ENCODE measurements at regions not wholly inside any gene's neighbourhood (a gene's known extent, or its start where the extent isn't known, plus 50 kb on each side); places are given as distances from the start of the nearest gene placed in this dataset.
"Not testable (repeated sequence)": the region's sequence is repeated elsewhere in the genome, so short reads cannot be mapped to it uniquely, and the experiment has no call there.

DNA sequence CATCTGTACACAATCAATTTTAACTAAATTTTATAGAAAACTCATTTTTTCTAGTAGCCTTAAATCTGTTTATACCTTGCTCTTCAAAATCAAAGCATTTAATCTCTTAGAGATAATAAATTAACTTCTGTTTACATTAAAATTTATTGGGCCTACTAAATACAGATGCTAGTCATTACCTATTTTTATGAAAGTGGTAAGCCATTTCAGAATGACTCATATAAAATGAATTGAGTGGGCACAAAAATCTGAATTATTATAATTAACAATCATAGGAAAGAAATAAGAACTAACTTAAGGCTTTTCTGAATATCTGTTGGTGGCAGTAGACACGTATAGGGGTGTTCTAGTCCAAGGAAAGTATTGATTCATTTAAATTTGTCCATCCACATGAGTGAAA, 157.9 kb downstream of the KCNJ2 start:
- no peak for DNase-seq

DNA sequence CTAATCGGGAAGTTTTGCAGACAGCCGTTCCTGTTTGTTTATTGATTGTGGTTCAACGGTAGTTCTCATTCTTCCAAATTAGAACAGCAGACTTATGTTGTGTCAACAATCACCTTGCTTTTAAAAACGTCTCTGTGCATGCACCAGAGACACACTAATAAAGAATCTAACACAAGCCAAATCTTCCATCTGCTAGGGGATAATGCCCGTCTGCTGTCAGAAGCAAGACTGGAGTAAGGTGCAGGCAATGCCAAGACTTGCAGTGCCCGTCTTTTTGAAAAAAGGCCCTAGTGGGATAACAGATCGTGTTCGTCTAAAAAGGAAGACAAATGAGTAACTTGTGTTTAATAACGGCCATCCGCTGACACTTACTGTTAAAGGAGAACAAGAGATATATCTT, 158.4 kb downstream of the KCNJ2 start:
- peak; percentile 97 for DNase-seq

DNA sequence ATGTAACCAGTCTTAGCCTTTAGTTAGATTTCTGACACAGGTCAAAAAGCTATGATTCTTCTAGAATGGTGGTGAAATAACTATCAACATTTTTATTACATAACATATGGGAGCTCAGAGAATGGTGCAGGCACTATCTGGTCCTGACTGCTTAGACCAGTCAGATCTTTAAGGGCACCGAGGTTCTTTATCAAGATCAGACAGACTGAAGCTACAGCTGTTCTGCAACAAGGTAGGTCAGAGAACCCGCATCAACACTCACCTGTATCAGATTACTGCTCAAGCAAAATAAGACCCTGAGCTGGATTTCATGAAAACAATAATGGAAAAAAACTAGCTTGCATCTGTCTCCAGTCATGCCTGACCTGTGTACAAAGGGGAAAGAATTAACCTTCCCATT, 160.4 kb downstream of the KCNJ2 start:
- peak; percentile 96 for DNase-seq

DNA sequence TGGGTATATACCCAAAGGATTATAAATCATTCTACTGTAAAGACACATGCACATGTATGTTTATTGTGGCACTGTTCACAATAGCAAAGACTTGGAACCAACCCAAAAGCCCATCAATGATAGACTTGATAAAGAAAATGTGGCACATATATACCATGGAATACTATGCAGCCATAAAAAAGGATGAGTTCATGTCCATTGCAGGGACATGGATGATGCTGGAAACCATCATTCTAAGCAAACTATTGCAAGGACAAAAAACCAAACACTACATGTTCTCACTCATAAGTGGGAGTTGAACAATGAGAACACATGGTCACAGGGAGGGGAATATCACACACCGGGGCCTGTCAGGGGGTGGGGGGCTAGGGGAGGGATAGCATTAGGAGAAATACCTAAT, 161.7 kb downstream of the KCNJ2 start:
- not testable (repeated sequence) for DNase-seq

DNA sequence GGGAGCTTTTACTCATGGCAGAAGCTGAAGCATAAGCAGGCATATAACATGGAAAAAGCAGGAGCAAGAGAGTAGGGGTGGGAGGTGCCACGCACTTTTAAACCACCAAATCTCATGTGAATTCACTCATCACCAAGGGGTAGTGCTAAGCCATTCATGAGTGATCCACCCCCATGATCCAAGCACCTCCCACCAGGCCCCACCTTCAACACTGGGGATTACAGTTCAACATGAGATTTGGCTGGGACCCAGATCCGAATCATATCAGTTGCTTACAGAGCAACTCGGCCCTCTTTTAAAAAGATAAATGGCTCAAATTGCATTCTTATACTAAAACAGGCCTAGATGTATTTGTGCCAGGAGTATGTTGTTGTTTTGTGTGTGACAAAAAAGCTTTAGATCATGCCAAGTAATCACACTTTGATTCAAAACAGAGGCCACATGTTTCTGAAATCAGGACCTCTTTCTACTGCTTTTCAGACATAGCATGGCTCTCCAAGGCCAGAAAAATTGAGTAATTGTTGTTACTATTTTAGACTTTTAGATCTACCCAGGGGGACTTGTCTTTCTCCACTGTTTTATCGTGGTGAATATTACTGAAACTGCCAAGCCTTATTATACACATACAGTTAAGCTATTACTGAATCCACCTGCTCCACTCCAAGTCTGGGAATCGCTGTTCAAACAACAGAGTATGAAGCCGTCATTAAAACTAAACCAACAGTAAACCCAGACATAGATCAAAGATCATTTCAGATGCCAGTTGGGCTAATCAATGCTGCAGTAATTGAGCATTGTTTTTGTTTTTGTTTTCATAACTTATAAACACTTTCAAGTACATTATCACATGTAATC, 163.3 kb downstream of the KCNJ2 start:
- DNase-seq = no peak

DNA sequence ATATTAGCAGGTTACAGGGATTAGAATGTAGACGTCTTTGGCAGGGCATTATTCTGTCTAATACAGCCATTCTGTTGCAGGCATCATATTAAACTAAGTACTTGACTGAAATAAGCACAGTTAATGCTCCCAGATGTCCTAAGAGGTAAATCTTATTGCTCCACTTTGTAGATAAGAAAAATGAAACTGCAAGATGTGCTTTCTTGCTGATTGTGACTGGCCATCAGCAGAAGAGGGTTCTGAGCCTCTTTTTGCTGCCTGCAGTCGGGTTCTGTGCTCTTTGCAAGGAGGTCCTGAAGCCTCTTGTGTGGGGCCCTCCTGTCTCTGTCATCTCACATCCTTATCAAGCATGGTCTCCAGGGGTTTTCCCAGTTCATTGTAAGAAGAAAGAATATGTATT, 167.1 kb downstream of the KCNJ2 start:
- DNase-seq = no peak

DNA sequence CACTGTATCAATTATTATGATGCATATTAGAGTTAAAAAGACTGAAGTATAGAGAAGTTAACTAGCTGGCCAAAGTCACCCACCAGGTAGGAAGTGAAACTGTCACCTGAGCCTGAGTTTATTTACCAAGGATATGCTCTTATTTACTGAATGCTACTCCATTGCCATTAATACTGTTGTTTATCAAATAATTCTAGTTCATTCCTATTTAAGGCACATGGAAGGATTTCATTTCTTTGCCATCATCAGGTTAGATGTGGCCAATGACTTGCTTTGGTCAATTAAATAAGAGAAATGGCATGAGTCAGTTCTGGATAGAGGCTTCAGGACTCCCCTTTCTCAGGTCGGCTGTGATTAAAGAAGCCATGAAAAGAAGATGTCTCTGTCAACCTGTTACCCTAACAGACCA, 169.6 kb downstream of the KCNJ2 start:
- DNase-seq = no peak

DNA sequence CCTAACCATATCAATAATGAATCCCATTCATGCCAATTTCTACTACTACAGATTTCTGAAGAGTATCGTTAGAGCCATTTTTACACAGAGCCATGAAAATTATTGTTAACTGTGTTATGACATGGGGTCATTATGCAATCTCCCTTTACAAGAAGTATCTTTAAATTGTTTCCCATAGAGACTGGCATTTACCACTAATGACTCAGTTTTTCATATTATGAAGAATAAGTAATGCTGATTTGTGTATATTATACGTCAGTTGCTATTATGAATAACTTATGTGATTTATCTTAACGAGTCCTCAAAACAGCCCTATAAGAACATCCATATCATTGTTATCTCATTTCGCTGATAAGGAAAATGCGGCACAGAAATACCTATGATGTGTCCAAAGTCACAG, 173.8 kb downstream of the KCNJ2 start:
- DNase-seq = no peak

DNA sequence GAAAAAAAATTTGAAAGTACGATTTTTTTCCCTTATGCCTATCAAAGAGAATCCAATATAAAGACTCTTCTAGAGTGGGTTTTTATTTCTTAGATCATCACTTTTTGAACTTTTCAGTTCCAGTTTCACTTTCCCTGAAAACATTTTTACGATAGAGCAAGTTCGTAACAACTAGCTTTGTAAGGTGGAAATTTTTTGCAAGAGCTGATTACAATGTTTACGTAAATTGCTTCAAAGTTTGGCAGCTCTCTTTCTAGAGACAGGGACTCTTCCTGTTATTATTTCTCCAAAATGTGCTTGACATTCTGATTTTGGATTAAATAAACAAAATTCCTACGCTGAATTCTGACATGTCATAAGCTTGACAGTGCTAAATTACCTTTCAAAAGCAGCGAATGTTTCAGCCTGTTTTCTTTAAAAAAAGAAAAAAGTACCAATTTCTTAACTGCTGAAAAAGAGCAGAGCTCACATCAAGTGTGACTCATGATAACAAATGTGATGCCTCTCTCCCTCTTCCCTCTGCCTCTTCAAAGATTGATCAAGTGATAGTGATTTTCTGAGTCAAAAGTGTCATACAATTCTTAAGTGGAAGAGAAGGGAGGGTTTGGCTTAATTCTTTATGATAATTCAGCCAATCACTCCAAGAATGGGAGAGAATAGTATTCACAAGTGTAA, 175.2 kb downstream of the KCNJ2 start:
- no peak for DNase-seq

DNA sequence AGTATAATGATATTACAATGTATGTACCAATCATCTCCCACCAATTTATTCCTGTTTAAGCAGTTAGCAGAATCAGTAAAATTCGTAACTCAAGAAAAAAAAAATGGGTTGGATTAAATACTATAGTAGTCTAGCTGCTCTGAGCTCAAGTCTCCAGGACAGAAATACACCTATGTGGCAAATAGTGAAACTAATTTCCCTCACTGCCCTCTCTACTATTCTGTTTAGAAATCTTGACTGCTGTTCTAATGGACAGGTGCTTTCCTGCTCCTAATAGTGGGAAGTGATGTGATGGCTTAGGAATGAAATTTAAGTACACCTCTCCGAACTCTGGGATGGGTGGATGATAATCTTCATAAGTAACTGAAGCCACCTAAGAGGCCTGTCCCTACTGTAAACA, 175.7 kb downstream of the KCNJ2 start:
- no peak for DNase-seq

DNA sequence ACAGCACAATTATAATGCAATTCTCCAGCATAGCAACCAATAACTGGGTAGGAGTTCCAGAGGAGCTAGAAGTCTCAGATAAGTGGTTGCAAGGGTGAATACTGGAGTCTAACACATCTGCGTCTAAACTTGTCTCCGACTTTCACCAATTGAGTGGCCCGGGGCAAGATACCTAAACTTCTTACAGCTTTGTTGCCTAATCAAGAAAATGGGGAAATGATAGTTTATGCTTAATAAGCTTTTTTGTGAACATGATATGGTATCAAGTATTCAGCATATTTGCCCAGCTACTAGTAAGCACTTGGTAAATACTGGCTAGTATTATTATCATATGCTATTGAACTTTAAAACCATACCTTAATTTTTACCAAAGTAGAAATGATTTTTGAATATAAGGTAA, 183.5 kb downstream of the KCNJ2 start:
- DNase-seq = no peak

DNA sequence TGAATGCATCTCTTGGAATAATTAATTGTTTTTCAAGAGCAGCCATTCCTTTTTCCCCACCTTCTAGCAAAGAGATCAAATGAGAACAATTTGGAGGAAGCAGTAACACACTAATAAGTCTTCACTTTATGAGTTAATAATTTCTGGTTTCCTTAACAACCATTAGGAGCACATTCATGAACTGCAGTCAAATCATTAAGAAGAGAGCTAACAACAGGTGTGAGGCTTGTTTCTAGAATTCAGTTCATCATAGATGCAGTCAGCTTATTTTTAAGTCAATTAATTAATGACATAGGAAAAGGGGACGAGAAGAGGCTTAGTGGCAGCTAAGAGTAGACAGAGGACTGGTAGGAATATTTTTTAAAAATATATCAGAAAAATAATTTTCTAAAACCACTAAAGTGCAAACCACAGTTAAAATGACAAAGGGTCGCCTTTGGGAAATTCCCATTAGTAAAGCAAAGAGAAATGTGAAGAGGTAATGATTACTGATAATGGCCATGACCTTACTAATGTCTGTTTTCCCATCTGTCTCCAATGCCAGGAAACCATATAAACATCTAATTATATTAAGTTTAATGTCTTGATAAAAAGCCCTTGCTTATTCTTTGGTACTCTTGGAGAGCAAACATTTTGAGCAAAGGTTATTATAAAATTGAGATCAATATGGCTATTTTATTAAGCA, 184.2 kb downstream of the KCNJ2 start:
- DNase-seq = no peak

DNA sequence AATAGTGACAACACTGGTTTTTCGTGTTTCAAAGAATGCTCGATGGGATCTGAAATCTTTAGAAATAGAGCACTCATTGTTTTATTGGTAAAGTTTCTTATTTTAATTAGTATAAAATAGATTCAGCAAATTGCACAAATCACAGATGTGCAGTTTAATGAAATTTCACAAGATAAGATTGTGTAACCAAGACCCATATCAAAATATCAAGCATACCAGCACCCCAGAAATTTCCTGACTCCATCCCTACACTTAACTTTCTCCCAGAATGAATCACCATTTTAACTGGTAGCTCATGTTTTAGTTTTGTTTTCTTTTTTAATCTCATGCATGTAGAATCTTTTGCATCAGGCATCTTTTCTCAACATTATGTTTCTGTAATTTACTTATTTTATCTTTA, 185.9 kb downstream of the KCNJ2 start:
- DNase-seq = no peak

DNA sequence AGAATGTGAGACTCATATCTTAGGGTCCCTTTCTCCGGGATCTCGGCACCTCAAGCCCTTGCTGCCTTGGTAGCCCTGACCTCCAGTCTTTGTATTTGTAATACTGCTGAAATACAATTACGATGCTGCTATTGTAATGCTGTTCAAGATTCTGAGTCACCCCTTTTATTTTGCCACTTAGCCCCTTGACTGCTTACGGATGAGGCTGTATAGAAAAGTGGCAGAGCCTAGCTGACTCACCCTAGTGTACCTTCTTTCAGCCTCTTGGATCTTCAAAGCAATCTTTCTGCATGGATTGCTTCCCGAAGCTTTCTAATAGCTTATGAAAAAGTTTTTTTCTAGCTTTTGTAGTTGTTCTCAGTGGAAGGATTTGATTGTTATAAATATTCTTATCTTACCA, 187.9 kb downstream of the KCNJ2 start:
- no peak for DNase-seq

DNA sequence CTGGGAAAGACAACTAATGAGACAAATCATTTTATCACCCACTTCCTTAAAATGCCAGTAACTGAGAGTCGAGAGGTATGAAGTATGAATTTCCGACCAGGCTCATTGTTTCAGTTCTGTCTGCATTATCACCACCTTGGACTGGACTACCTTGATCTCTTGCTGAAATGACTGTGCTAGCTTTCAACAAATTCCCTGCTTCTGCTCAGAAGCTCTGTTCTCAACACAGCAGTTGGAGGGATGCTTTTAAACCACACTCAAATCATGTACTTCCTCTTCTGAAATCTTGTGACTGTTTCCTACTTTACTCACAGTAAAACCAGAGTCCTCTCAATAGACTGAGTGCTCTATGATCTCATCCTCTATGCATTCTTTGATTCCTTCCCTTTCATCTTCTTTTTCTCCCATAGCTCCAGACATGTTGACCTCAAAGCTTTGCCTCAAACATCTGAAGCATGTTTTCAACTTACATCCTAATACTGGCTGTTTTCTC, 195.8 kb downstream of the KCNJ2 start:
- no peak for DNase-seq

DNA sequence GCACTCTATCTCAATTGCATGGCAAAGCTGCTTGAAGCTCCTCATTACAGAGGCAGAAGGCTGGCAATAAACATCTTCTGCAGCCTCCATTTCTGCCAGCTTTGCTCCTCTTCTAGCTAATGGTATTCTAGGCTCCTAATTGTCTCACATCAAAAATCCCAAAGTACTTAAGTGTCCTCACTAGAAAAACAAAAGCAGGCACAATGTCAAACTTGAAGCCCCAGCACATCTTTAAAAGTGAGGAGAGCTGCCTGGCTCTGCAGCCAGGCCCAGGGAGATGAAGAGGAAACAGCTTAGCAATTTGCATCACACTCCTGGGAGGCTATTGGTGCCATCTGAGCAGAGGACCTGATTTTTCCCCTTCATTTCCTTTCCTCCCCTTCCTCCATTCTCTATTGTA, 197.1 kb downstream of the KCNJ2 start:
- no peak for DNase-seq

DNA sequence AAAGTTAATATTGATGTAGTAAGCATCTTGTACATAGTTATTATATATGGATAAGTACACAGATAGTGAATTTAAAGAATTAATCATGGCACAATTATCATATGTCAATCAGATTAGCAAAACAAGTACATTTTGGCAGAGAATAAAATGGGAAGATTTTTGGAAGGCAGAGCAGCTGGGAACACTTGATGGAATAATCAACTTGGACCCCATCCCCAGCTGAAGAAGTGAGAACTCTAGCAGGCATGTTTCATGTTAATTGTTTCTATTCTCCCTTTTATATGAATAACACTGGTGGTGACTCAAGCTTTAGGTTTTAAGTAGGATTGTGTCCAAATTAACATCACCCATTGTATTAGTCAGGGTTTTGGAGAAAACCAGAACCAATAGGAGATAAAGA, 198.7 kb downstream of the KCNJ2 start:
- DNase-seq = no peak

DNA sequence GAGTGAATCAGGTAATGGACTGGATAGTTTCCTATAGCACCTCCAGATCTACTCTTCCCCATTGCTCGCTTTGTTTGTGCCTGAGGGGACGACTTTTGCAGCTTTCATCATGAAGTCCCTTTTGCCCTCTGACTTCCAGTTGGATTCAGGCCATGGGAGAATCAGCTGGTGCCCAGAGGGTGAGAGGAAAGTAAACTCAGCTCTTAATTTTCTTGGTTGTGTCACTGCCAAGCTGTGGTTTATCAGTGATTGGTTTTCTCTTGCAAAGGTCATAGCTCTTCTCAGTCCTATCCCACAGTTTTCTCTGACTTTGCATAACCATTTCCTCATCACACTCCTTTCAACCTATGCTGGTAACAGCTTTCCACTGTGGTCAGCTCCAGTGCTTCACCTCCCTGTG, 200.1 kb downstream of the KCNJ2 start:
- no peak for DNase-seq

DNA sequence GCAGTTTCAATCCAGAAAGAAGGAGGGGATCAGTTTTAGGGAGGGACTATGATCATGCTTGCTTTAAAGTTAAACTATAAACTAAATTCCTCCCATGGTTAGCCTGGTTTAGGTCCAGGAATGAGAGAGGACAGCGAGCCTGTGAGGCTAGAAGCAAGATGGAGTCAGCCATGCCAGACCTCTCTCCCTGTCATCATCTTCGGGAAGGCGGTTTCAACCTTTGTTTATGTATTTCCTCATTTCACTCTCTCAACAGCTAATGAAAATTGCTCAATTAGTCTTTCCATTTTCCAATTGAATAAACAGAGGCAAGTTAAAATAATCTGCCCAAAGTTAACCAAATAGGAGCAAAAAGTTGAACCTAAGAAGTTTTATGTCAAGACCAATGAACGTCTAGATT, 201.5 kb downstream of the KCNJ2 start:
- DNase-seq = no peak

DNA sequence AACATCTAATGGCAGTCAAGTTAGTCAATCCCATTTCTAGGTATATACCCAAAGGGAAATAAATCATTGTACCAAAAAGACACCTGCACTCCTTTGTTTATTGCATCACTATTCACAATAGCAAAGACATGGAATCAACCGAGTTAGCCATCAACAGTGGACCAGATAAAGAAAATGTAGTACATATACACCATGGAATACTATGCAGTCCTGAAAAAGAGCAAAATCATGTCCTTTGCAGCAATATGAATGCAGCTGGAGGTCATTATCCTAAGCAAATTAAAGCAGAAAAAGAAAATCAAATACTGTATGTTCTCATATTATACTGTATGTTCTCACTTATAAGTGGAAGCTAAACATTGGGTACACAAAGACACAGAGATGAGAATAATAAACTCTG, 204.0 kb downstream of the KCNJ2 start:
- no peak for DNase-seq

DNA sequence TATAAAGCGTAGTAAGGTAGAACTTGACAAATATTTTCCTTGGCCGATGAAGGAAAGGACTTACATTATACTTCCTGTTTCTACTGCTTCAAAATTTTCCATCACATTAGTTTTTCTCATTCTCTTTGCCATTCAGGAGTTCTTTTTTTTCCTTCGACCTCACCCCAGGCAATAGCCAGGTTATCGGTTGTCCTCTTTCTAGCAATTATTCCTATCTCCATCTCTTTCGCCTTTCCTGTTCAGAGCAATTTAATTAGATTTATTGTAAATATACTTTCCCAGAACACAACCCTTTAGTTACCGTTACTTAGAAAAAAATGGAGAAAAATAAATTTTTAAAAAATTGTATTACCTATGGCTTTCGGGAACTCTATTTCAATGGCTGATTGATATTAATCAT, 205.2 kb downstream of the KCNJ2 start:
- DNase-seq = no peak

DNA sequence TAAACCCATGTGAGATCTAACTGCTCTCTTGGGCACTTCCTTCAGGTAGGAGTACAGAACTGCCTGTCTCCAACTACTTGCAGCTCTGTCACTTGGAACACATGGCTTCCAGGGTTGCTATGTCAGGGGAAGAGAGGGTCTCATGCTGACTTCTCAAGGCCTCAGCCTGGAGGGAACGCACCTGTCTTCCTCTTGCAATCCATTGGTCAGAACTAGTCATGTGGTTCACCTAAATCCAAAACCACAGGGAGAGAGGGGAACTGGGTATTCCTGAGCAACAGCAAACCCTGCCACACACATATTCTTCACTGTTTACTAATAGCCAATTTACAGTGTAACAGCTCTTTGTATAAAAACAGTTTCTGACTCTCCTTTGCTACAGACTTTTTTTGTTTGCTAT, 206.1 kb downstream of the KCNJ2 start:
- no peak for DNase-seq

DNA sequence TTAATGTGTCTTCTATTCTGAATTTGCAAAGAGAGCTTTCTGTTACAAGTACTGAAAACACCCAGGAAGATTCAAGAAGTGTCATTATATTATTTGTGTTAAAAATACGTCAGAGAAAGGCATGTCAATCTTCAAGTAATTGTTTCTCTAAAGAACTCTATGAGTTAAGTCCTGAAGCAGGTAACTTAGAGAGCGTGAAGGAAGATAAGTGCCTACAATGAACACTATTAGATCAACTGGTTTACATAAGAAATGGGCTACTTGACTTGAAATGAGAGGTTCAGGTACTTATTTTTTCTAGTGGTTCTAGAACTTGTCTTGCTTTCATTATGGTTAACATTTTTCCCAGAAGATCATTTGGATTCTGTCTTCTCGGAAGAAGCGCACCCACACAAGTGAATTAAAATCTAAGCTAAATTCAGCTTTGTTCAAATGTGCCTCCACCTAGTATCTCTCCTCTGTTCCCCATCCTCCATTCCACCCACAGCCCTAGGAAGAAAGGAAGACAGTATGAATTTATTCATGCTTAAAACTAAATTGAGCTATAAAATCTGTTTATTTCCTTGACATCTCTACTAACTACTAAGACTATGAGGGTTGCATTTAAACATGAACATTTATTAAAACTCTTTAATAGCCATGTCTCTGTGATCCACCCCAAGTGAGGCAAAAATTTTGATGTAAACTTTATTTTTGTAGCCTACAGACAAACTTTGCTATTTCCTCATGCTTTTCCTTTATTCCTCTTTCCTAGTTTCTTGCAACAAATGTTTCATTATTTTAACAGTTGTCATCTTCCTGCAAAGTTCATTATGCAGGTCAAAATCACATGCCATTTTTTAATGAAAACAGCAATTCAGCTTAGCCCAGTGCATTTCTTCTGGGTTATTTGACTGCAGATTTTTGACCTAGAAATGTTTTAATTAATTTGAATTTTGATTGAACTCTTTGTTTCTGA, 206.8 kb downstream of the KCNJ2 start:
- no peak for DNase-seq
